Activated CD4-positive, alpha-beta memory T cell treated with anti-CD3 and anti-CD28 coated beads for 36 hours (primary cell): ENCODE measurements at regions not wholly inside any gene's neighbourhood (a gene's known extent, or its start where the extent isn't known, plus 50 kb on each side); places are given as distances from the start of the nearest gene placed in this dataset.

Experiments used
- CTCF ChIA-PET: fragments of 350-600 bp; sonication (Branson Sonifier 250); formaldehyde crosslinking; loops from one replicate; lab custom pipeline; 2021; ENCODE audit warnings: antibody characterized with exemption, inconsistent platforms; lab: Charles Lee
- POLR2A ChIA-PET: fragments of 350-600 bp; sonication (Branson Sonifier 250); formaldehyde crosslinking; loops from one replicate; lab custom pipeline; 2021; ENCODE audit warnings: antibody characterized with exemption; lab: Charles Lee
- DNase-seq: peaks from one replicate; pipeline ENCODE4 v3.0.0-alpha.2; 2020
- H3K27ac Mint-ChIP-seq: one replicate; pipeline ENCODE4 v1.8.0; 2021; ENCODE audit warnings: mixed read lengths
- H3K27me3 Mint-ChIP-seq: one replicate; pipeline ENCODE4 v1.8.0; 2021; ENCODE audit warnings: mixed read lengths
- H3K36me3 Mint-ChIP-seq: one replicate; pipeline ENCODE4 v1.8.0; 2021; ENCODE audit warnings: mixed read lengths
- H3K4me1 Mint-ChIP-seq: one replicate; pipeline ENCODE4 v1.8.0; 2021; ENCODE audit warnings: low read depth, mixed read lengths
- H3K4me3 Mint-ChIP-seq: one replicate; pipeline ENCODE4 v1.8.0; 2021; ENCODE audit warnings: mild to moderate bottlenecking, mixed read lengths
- H3K9me3 Mint-ChIP-seq: one replicate; pipeline ENCODE4 v1.8.0; 2021; ENCODE audit warnings: mixed read lengths
- intact Hi-C: fragments of 100-400 bp; cut with micrococcal nuclease; formaldehyde crosslinking; loops from one replicate; pipeline ENCODE4 v1.15.1; 2023

GRCh38 chr5:173765029-173765644 is 123.0 kb upstream of the CPEB4 start:
- no peaks in the 10 kb centered on the region for H3K9me3 Mint-ChIP-seq
- H3K4me1 Mint-ChIP-seq, result no peaks in the 10 kb centered on the region
- H3K27ac Mint-ChIP-seq, result no peak overlapping the region
- CTCF ChIA-PET, result interaction anchor here (0.7 kb wide), 1 partner anchor 68 kb away, joined by 3 read pairs; no protein-coding TSS in a partner anchor
- peaks cover 7% of the 10 kb centered on the region for H3K27me3 Mint-ChIP-seq
- intact Hi-C loops, result no loop called here
- POLR2A ChIA-PET, result no interaction called here
- no peak for DNase-seq
- no peak overlapping the region for H3K4me3 Mint-ChIP-seq
- H3K36me3 Mint-ChIP-seq, result no peaks in the 10 kb centered on the region

GRCh38 chr5:173765661-173766060 is 122.5 kb upstream of the CPEB4 start:
- Mint-ChIP-seq H3K27me3 (peaks cover 7% of the 10 kb centered on the region), H3K27ac (no peak overlapping the region), H3K36me3 (no peaks in the 10 kb centered on the region), H3K9me3 (no peaks in the 10 kb centered on the region), H3K4me3 (no peak overlapping the region), H3K4me1 (no peaks in the 10 kb centered on the region)
- POLR2A ChIA-PET, result no interaction called here
- intact Hi-C loops, result no loop called here
- DNase-seq, result no peak
- CTCF ChIA-PET, result no interaction called here

GRCh38 chr5:173767574-173768266 is 120.4 kb upstream of the CPEB4 start:
- H3K27ac Mint-ChIP-seq, result no peak overlapping the region
- ChIA-PET POLR2A (no interaction called here), CTCF (no interaction called here)
- no peaks in the 10 kb centered on the region for H3K9me3 Mint-ChIP-seq
- no peak for DNase-seq
- no peaks in the 10 kb centered on the region for H3K36me3 Mint-ChIP-seq
- H3K27me3 Mint-ChIP-seq, result no peaks in the 10 kb centered on the region
- intact Hi-C loops, result no loop called here
- no peak overlapping the region for H3K4me3 Mint-ChIP-seq
- no peaks in the 10 kb centered on the region for H3K4me1 Mint-ChIP-seq

DNA sequence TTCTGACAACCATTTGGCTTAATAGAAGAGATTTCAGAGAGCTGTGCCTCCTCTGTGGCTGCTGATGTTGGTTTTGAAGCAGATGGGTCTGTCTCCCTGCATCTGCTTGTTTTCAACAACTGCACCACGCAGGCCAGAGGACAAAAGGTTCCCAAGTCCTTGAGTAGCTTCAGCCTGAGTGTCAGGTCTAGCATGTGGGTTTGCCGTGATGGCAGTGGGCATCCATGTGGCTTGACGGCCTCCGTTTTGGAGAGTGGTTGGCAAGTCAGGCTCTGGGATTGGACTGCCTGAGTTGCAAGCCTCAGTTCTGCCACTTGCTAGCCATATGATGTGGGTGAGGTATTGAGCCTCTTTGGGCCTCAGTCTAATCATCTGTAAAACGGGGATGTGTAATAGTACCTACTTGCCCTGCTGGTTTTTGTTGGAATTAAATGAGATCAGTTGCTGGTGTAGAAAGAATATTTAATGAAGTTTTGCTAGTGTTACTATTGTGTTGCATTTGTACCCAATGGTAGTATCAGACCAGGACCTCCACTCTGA is 119.8 kb upstream of the CPEB4 start:
- Mint-ChIP-seq H3K36me3 (no peaks in the 10 kb centered on the region), H3K4me1 (no peaks in the 10 kb centered on the region), H3K27ac (no peak overlapping the region), H3K27me3 (no peaks in the 10 kb centered on the region), H3K9me3 (no peaks in the 10 kb centered on the region), H3K4me3 (no peak overlapping the region)
- ChIA-PET CTCF (no interaction called here), POLR2A (no interaction called here)
- no peak for DNase-seq
- intact Hi-C loops, result no loop called here

DNA sequence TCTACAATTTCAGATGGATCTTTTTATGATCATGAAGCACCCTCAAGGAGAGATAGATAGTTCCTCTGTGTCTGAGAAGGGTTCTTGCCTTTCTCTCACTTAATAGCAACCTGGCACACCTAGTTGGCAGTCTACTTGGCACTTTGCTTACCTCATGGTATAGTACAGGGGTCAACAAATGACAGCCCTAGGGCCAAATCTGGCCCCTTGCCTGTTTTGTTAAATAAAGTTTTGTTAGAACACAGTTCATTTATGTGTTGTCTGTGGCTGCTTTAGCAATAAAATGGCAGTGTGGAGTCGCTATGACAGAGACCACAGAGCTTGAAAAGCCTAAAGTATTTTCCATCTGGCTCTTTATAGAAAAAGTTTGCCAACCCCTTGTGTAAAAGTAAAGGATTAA is 119.3 kb upstream of the CPEB4 start:
- no peaks in the 10 kb centered on the region for H3K36me3 Mint-ChIP-seq
- no peaks in the 10 kb centered on the region for H3K4me1 Mint-ChIP-seq
- ChIA-PET POLR2A (no interaction called here), CTCF (no interaction called here)
- H3K27me3 Mint-ChIP-seq, result no peaks in the 10 kb centered on the region
- intact Hi-C loops, result no loop called here
- no peak overlapping the region for H3K27ac Mint-ChIP-seq
- no peaks in the 10 kb centered on the region for H3K9me3 Mint-ChIP-seq
- no peak for DNase-seq
- no peak overlapping the region for H3K4me3 Mint-ChIP-seq

DNA sequence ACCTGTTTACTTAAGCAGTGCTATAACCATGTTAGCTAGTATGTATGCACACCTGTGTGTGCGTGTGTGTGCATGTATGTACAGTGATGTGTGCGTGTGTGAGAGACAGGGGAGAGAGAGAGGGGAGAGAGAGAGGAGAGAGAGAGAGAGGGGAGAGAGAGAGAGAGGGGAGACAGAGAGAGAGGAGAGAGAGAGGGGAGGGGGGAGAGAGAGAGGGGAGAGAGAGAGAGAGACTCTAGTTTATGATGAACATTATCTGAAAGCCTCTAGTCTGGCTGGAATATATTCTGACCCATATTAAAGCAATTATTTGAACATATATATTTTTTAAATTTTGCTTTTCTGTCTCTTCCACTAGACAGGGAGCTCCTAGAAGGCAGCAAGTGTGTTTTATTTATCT is 117.5 kb upstream of the CPEB4 start:
- H3K4me3 Mint-ChIP-seq, result no peak overlapping the region
- H3K27ac Mint-ChIP-seq, result no peak overlapping the region
- H3K9me3 Mint-ChIP-seq, result no peaks in the 10 kb centered on the region
- no peaks in the 10 kb centered on the region for H3K36me3 Mint-ChIP-seq
- H3K4me1 Mint-ChIP-seq, result no peaks in the 10 kb centered on the region
- ChIA-PET CTCF (no interaction called here), POLR2A (no interaction called here)
- H3K27me3 Mint-ChIP-seq, result no peaks in the 10 kb centered on the region
- no peak for DNase-seq
- intact Hi-C loops, result no loop called here

DNA sequence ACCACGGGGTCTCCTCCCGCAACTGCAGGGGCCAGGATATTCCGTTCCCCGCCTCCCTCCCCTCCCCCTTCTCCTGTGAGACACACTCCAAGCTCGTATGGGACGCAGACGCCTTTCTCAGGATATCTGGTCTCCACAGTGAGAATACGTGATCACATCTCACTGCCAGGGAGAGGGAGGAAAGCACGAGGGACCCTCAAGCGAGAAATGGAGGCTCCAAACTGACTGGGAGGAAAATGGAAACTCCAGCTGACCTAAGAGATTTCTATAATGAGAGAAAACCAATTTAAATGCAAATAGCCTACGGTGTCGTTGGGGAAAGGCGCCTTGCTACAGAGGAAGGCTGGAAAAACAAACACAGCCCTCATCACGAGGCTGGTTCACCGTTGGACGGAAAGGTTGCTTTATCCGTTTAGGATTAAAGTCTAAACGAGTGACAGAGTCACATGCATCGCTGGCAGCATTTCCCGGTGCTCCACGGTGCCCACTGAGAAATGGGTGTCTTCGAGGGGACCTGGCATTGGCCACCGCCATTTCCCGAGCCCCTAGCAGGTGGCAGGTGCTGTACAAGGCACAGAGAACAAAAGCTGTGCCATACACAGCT is 116.9 kb upstream of the CPEB4 start:
- no peak overlapping the region for H3K27ac Mint-ChIP-seq
- no peaks in the 10 kb centered on the region for H3K4me1 Mint-ChIP-seq
- no peak for DNase-seq
- intact Hi-C loops, result no loop called here
- H3K9me3 Mint-ChIP-seq, result no peaks in the 10 kb centered on the region
- no peaks in the 10 kb centered on the region for H3K36me3 Mint-ChIP-seq
- no peaks in the 10 kb centered on the region for H3K27me3 Mint-ChIP-seq
- no peak overlapping the region for H3K4me3 Mint-ChIP-seq
- CTCF ChIA-PET, result no interaction called here
- POLR2A ChIA-PET, result no interaction called here

GRCh38 chr5:173771725-173772383 is 116.3 kb upstream of the CPEB4 start:
- Mint-ChIP-seq H3K27ac (no peak overlapping the region), H3K36me3 (no peaks in the 10 kb centered on the region), H3K27me3 (no peaks in the 10 kb centered on the region), H3K9me3 (no peaks in the 10 kb centered on the region), H3K4me1 (no peaks in the 10 kb centered on the region), H3K4me3 (no peak overlapping the region)
- ChIA-PET CTCF (no interaction called here), POLR2A (no interaction called here)
- intact Hi-C loops, result no loop called here
- no peak for DNase-seq

DNA sequence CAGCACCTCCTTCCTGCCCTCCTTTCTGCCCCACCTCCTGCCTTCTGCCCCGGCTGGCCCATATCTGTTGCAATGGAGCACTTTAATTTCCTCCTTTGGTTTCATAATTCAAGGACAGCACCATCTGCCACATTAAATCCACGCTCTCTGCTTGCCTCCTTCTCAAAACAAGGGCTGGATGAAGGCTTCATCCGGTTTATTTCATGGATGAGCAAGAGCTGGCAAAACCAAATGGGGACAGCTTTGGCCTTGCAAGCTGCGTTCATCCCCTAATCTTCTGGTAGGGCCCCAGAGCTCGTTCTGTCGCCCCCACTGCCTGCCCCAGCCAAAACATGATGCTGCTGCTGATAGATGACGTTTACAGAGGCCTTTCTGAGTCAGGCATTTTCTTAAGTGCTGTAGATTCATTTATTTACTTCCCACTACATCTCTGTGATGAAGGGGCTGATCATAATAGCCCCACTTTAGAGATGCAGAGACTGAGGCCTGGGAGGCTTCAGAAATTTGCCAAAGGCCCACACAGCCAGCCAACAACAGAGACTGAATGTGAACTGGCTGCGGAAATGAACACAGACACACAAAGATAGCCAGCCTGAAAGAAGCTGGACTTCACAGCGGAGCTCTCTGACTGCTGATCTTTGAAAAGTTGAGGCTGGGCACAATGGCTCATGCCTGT is 115.6 kb upstream of the CPEB4 start:
- CTCF ChIA-PET, result no interaction called here
- POLR2A ChIA-PET, result no interaction called here
- intact Hi-C loops, result no loop called here
- Mint-ChIP-seq H3K27ac (no peak overlapping the region), H3K4me3 (no peak overlapping the region), H3K27me3 (no peaks in the 10 kb centered on the region), H3K9me3 (no peaks in the 10 kb centered on the region), H3K4me1 (no peaks in the 10 kb centered on the region), H3K36me3 (no peaks in the 10 kb centered on the region)
- no peak for DNase-seq

DNA sequence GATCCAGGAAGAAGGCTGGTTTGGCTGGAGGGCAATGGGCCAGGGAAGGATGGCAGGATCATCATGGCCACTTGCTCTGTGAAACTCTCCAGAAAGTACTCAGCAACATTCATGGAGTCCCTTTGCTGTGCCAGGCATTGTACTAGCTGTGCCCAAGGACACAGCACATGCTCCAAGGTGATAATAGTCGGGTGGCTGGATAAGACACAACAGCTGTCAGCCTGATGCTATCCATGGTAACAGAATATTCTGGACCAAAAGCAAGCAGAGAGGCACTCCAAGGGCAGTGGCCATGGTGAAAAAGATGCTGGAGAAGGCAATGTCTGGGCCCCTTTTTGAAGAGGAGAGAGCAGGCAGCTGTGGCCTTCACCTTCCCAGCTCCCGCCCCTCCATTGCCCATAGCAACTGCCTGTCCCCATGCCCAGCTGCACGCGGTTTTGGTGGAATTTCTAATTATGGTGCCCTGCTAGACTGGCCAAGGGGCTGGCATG is 113.8 kb upstream of the CPEB4 start:
- CTCF ChIA-PET, result no interaction called here

DNA sequence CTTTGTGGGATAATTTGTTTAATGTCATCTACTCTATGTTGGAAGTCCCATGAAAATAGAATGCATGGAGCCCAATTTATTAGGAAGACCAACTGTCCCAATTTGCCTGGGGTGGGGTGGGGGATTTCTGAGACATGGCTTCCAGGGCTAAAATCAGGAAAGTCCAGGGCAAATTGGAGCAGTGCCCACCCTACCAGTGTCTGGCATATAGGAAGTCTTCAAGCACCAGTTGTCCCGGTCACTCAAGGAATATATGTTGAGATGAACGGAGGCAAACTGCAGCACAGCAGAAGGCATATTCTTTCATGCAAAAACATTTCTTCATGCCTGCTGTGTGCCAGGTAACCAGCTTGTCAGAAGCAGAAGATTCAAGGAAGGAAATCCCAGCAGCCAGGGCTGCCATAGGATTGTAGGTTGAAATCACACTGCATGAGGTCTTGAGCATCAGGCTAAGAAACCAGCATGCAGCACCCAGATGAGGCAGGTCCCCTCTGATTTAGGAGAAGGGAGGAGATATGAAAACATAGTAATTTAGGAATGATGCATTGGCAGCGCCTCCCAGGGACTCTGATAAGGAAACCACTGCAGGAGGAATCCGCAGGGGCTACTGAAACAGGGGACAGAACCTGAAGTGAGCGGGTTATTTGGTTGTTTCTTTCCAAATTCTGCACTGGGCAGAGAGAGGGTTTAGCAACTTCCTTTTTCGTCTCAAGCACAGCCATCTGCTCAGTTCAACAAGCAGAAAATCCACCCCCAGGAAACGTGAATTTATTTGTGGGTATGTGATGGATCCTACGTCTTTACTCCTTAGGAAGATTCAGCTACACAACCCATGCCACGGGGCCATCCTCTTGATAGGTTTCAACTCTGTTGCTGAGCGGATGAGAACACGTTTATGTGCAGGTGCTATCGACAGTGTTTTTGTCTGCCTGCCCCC is 112.6 kb upstream of the CPEB4 start:
- CTCF ChIA-PET, result no interaction called here
- Mint-ChIP-seq H3K4me3 (no peak overlapping the region), H3K36me3 (no peaks in the 10 kb centered on the region), H3K4me1 (peaks cover 4% of the 10 kb centered on the region), H3K27me3 (no peaks in the 10 kb centered on the region), H3K9me3 (no peaks in the 10 kb centered on the region), H3K27ac (no peak overlapping the region)
- no peak for DNase-seq
- intact Hi-C loops, result no loop called here
- POLR2A ChIA-PET, result no interaction called here

More for the DNA sequence above, 113.8 kb upstream of the CPEB4 start:
- Mint-ChIP-seq H3K36me3 (no peaks in the 10 kb centered on the region), H3K4me1 (peaks cover 4% of the 10 kb centered on the region), H3K4me3 (no peak overlapping the region), H3K9me3 (no peaks in the 10 kb centered on the region), H3K27ac (no peak overlapping the region), H3K27me3 (no peaks in the 10 kb centered on the region)
- POLR2A ChIA-PET, result no interaction called here
- DNase-seq, result no peak
- intact Hi-C loops, result no loop called here
